ENCODE measurements at regions not wholly inside any gene's neighbourhood (a gene's known extent, or its start where the extent isn't known, plus 50 kb on each side); places are given as distances from the start of the nearest gene placed in this dataset.

DNA sequence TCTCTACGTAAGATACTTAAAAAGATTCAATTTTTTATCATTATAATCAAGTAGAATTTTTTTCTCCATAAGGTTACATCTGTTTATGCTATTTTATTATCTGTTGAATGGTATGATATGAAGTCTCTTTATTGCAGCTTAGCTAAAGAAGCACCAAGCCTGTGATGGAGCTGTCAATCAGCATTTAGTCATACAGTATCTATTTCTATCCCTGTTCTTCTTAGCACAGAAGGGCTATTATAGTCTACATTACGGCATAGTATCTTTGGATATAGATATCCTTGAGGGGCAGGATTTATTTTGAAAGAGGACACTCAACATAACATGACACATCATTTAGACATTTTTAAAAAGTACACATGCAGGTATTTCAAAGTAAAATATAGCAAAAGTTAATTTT is 277.1 kb downstream of the FOXG1 start:
- Histone ChIP-seq H3K27ac (no peak overlapping the region), H3K27me3 (replicated peaks) (no peaks in the 10 kb centered on the region), H3K36me3 (replicated peaks) (no peaks in the 10 kb centered on the region), H3K4me3 (ENCODE audit: low read depth, low read length) (no peak overlapping the region)
- TF ChIP-seq, protein P1, sequence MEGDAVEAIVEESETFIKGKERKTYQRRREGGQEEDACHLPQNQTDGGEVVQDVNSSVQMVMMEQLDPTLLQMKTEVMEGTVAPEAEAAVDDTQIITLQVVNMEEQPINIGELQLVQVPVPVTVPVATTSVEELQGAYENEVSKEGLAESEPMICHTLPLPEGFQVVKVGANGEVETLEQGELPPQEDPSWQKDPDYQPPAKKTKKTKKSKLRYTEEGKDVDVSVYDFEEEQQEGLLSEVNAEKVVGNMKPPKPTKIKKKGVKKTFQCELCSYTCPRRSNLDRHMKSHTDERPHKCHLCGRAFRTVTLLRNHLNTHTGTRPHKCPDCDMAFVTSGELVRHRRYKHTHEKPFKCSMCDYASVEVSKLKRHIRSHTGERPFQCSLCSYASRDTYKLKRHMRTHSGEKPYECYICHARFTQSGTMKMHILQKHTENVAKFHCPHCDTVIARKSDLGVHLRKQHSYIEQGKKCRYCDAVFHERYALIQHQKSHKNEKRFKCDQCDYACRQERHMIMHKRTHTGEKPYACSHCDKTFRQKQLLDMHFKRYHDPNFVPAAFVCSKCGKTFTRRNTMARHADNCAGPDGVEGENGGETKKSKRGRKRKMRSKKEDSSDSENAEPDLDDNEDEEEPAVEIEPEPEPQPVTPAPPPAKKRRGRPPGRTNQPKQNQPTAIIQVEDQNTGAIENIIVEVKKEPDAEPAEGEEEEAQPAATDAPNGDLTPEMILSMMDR (IDR thresholded peaks at IDR 0.05; ENCODE audit: low read depth, low read length, missing control alignments) = no peak
- DNase-seq = no peak
- in situ Hi-C loops (cut with HindIII; ENCODE audit: low pct_ligation_motif_present, low sequenced_read_pairs) = no loop called here

DNA sequence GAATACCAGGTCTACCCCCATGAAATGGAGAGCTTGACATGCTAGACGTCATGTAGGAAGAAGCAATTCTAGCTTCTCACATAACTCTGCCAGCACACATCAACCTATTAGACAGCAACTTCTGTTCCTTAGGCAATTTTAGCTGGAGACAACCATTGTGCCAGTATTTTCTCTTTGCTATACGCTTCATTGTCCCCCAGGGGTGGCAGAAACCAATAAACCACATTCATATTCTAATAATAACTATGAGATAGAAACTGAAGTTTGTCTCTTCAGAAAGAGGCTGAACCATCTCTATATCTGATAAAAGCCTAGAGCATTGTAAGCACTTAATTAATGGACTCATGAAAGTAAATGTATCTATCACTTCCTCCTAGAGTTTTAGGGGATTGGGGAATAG is 278.6 kb downstream of the FOXG1 start:
- no peak overlapping the region for H3K27ac ChIP-seq
- H3K4me3 ChIP-seq (ENCODE audit: low read depth, low read length) = no peak overlapping the region
- H3K27me3 ChIP-seq (replicated peaks) = no peaks in the 10 kb centered on the region
- no peak for DNase-seq
- in situ Hi-C loops (cut with HindIII; ENCODE audit: low pct_ligation_motif_present, low sequenced_read_pairs) = no loop called here
- no peaks in the 10 kb centered on the region for H3K36me3 ChIP-seq (replicated peaks)
- TF ChIP-seq, protein P1 (IDR thresholded peaks at IDR 0.05; ENCODE audit: low read depth, low read length, missing control alignments) = no peak

DNA sequence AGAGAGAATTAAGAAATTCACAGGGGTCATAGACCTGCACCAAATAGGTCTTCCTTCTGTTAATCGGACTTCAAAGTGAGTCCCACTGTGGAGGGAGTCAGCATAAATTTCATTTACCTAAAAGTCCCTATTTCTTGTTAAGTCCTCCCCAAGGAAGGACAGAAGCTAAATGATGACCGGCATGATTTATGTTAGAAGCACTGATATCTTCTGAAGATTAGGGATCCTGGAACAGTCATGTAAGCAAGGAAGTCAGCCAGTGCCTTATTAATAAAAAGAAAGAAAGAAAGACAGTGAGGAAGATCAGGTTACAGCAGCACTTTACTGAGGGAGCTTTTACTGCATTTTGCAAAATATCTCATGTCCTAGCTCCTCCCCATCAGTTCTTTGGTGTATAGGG is 287.5 kb downstream of the FOXG1 start:
- Histone ChIP-seq H3K4me3 (ENCODE audit: low read depth, low read length) (no peak overlapping the region), H3K36me3 (replicated peaks) (no peaks in the 10 kb centered on the region), H3K27me3 (replicated peaks) (no peaks in the 10 kb centered on the region), H3K27ac (no peak overlapping the region)
- no peak for DNase-seq
- in situ Hi-C loops (cut with HindIII; ENCODE audit: low pct_ligation_motif_present, low sequenced_read_pairs) = no loop called here
- TF ChIP-seq, protein P1 (IDR thresholded peaks at IDR 0.05; ENCODE audit: low read depth, low read length, missing control alignments) = no peak

DNA sequence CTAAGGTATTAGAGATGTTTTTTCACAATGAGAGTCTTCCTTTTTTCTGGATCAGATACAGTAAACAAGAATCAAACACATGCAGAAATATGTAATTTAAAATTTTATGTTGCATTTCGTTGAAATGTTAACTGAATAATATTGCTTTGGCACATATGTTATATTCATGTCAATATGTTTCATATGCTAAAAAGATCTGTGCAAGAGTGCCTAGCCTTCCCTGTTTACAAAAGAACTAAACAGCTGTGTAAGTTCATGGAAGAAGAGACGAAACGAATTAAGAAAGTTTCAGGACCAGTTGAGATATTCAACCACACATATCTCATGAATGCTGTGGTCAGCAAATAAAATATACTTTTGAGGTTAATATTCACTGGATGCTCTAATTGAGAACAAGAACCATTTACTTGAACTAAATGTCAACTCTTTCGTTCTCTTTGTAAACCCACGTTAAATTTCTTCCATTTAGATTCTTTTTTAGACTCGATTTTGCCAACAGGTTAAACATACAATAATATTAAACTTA is 289.5 kb downstream of the FOXG1 start:
- H3K4me3 ChIP-seq (ENCODE audit: low read depth, low read length) = no peak overlapping the region
- H3K27me3 ChIP-seq (replicated peaks) = no peaks in the 10 kb centered on the region
- in situ Hi-C loops (cut with HindIII; ENCODE audit: low pct_ligation_motif_present, low sequenced_read_pairs) = no loop called here
- TF ChIP-seq, protein P1 (IDR thresholded peaks at IDR 0.05; ENCODE audit: low read depth, low read length, missing control alignments) = no peak
- no peaks in the 10 kb centered on the region for H3K36me3 ChIP-seq (replicated peaks)
- DNase-seq = no peak
- H3K27ac ChIP-seq = no peak overlapping the region

DNA sequence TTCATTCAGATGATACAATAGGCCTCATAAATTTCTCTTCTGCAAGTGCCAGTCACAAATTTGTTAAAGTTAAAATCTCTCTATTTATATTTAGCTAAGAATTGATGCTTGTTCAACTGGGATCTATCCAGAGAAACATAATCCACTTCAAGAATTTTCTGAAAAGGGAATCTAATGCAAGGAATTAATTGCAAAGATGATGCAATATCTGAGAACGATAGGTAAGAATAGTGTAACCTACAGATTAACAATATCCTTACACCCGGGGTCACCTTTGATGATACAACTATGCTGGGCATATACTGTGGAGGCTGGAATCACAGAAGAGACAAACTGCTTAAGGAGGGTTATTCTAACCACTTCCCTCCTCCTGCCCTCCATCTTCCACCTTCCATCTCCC is 295.1 kb downstream of the FOXG1 start:
- in situ Hi-C loops (cut with HindIII; ENCODE audit: low pct_ligation_motif_present, low sequenced_read_pairs) = no loop called here
- DNase-seq = no peak
- H3K36me3 ChIP-seq (replicated peaks) = no peaks in the 10 kb centered on the region
- no peaks in the 10 kb centered on the region for H3K27me3 ChIP-seq (replicated peaks)
- no peak overlapping the region for H3K4me3 ChIP-seq (ENCODE audit: low read depth, low read length)
- TF ChIP-seq, protein P1 (IDR thresholded peaks at IDR 0.05; ENCODE audit: low read depth, low read length, missing control alignments) = no peak
- H3K27ac ChIP-seq = no peak overlapping the region

DNA sequence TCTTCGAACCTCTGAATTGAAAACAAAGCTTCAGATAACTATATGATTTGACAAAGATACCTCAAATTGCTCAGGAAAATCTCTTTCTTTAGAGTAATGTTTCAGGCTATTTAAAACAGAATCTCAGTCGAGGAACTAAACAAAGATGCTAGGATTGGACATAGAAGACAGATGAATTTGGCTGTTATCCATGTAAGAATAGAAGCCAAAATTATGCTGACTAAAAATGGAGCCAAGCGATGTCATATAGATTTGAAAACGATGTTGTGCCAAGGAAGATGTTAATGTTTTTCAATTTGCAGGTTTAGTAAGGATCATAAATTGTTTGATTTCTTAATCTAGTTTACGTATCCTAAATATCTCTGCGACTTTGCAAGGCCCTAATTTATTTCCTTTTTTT is 295.9 kb downstream of the FOXG1 start:
- Histone ChIP-seq H3K4me3 (ENCODE audit: low read depth, low read length) (no peak overlapping the region), H3K36me3 (replicated peaks) (no peaks in the 10 kb centered on the region), H3K27me3 (replicated peaks) (no peaks in the 10 kb centered on the region), H3K27ac (no peak overlapping the region)
- DNase-seq = no peak
- in situ Hi-C loops (cut with HindIII; ENCODE audit: low pct_ligation_motif_present, low sequenced_read_pairs) = no loop called here
- TF ChIP-seq, protein P1 (IDR thresholded peaks at IDR 0.05; ENCODE audit: low read depth, low read length, missing control alignments) = no peak

Measured in brain microvascular endothelial cell (primary cell).